Progenitor cell of endocrine pancreas (in vitro differentiated cells): ENCODE measurements at regions not wholly inside any gene's neighbourhood (a gene's known extent, or its start where the extent isn't known, plus 50 kb on each side); places are given as distances from the start of the nearest gene placed in this dataset.

ENCODE experiments used
- DNase-seq: peaks from one replicate; pipeline ENCODE4 v3.0.0; 2021; ENCODE audit warnings: low spot score; ENCODE audit not compliant: unreplicated experiment
- H3K27ac Mint-ChIP-seq: 2 replicates; pipeline ENCODE4 v1.8.0; 2021; ENCODE audit warnings: mild to moderate bottlenecking, moderate library complexity, mixed read lengths
- H3K27me3 Mint-ChIP-seq: 2 replicates; pipeline ENCODE4 v1.8.0; 2021; ENCODE audit warnings: mixed read lengths
- H3K36me3 Mint-ChIP-seq: 2 replicates; pipeline ENCODE4 v1.8.0; 2022; ENCODE audit warnings: mixed read lengths; ENCODE audit not compliant: insufficient read depth
- H3K4me1 Mint-ChIP-seq: 2 replicates; pipeline ENCODE4 v1.8.0; 2021; ENCODE audit warnings: low read depth, mixed read lengths
- H3K4me3 Mint-ChIP-seq: 2 replicates; pipeline ENCODE4 v1.8.0; 2021; ENCODE audit warnings: low read depth, mild to moderate bottlenecking, moderate library complexity, mixed read lengths
- H3K9me3 Mint-ChIP-seq: 2 replicates; pipeline ENCODE4 v1.8.0; 2021; ENCODE audit warnings: low read depth, mixed read lengths
- CTCF ChIP-seq: fragments of 200-600 bp; sonication (generic); IDR thresholded peaks from one replicate; pipeline ENCODE4 v1.5.0; 2021; ENCODE audit warnings: antibody characterized with exemption, mild to moderate bottlenecking; ENCODE audit not compliant: unreplicated experiment

- no peak for DNase-seq
- peaks cover 18% of the 10 kb centered on the region for H3K4me1 Mint-ChIP-seq
- TF ChIP-seq CTCF, result no peak
- peak overlapping the region; percentile 64 for H3K27ac Mint-ChIP-seq
- no peaks in the 10 kb centered on the region for H3K27me3 Mint-ChIP-seq
- no peaks in the 10 kb centered on the region for H3K36me3 Mint-ChIP-seq
- no peak overlapping the region for H3K4me3 Mint-ChIP-seq
- no peaks in the 10 kb centered on the region for H3K9me3 Mint-ChIP-seq
These were observed 1201.1 kb downstream of the SORCS1 start for GRCh38 chr10:105963334-105963884.

- peaks cover 20% of the 10 kb centered on the region for H3K4me1 Mint-ChIP-seq
- H3K9me3 Mint-ChIP-seq, result no peaks in the 10 kb centered on the region
- no peaks in the 10 kb centered on the region for H3K27me3 Mint-ChIP-seq
- no peak for DNase-seq
- H3K27ac Mint-ChIP-seq, result no peak overlapping the region
- TF ChIP-seq CTCF, result no peak
- H3K36me3 Mint-ChIP-seq, result no peaks in the 10 kb centered on the region
- no peak overlapping the region for H3K4me3 Mint-ChIP-seq
These were observed 1208.0 kb downstream of the SORCS1 start for GRCh38 chr10:105956550-105956949.

- no peak overlapping the region for H3K27ac Mint-ChIP-seq
- no peaks in the 10 kb centered on the region for H3K36me3 Mint-ChIP-seq
- TF ChIP-seq CTCF, result no peak
- H3K27me3 Mint-ChIP-seq, result no peaks in the 10 kb centered on the region
- H3K9me3 Mint-ChIP-seq, result no peaks in the 10 kb centered on the region
- no peak for DNase-seq
- peaks cover 22% of the 10 kb centered on the region for H3K4me1 Mint-ChIP-seq
- no peak overlapping the region for H3K4me3 Mint-ChIP-seq
These were observed 1210.6 kb downstream of the SORCS1 start for GRCh38 chr10:105953861-105954260.

GRCh38 chr10:105953056-105953455, 1211.5 kb downstream of the SORCS1 start:
- no peaks in the 10 kb centered on the region for H3K9me3 Mint-ChIP-seq
- no peak overlapping the region for H3K27ac Mint-ChIP-seq
- no peaks in the 10 kb centered on the region for H3K36me3 Mint-ChIP-seq

GRCh38 chr10:105952153-105952552, 1212.4 kb downstream of the SORCS1 start:
- TF ChIP-seq CTCF, result no peak
- Mint-ChIP-seq H3K36me3 (no peaks in the 10 kb centered on the region), H3K27me3 (no peaks in the 10 kb centered on the region), H3K27ac (peak overlapping the region; percentile 89), H3K9me3 (no peaks in the 10 kb centered on the region), H3K4me1 (peaks cover 22% of the 10 kb centered on the region), H3K4me3 (no peak overlapping the region)
- peak; percentile 9 for DNase-seq

More at GRCh38 chr10:105953056-105953455, 1211.5 kb downstream of the SORCS1 start:
- Mint-ChIP-seq H3K4me3 (no peak overlapping the region), H3K4me1 (peaks cover 22% of the 10 kb centered on the region), H3K27me3 (no peaks in the 10 kb centered on the region)
- no peak for DNase-seq
- TF ChIP-seq CTCF, result no peak
